AG04450 (cell line): ENCODE measurements at regions not wholly inside any gene's neighbourhood (a gene's known extent, or its start where the extent isn't known, plus 50 kb on each side); places are given as distances from the start of the nearest gene placed in this dataset.

Experiments
- CTCF ChIA-PET: fragments of 300-600, 350-600 bp; formaldehyde crosslinking; extraction: SDS; loops from one replicate; lab custom pipeline; 2022; ENCODE audit warnings: antibody characterized with exemption, inconsistent platforms; lab: Charles Lee
- POLR2A ChIA-PET: fragments of 350-600 bp; formaldehyde crosslinking; extraction: SDS; loops from one replicate; lab custom pipeline; 2021; ENCODE audit warnings: antibody characterized with exemption, inconsistent platforms; lab: Yijun Ruan, JAX
- DNase-seq: peaks from one replicate; pipeline ENCODE4 v3.0.0-alpha.2; 2011; ENCODE audit warnings: low read depth, low spot score
- H3K27ac ChIP-seq: one replicate; pipeline ENCODE4 v1.5.1; 2012; ENCODE audit warnings: low read depth, low read length, control low read depth
- H3K27me3 ChIP-seq: one replicate; pipeline ENCODE4 v1.6.0; 2012; ENCODE audit warnings: low read length; ENCODE audit not compliant: control insufficient read depth, insufficient read depth
- H3K4me3 ChIP-seq: 2 replicates; pipeline ENCODE4 v1.5.1; 2011; ENCODE audit warnings: mild to moderate bottlenecking, low read depth, low read length, control low read depth
- H3K9me3 ChIP-seq: 2 replicates; pipeline ENCODE4 v1.5.1; 2012; ENCODE audit warnings: low read length; ENCODE audit not compliant: control insufficient read depth, insufficient read depth
- CTCF ChIP-seq: IDR thresholded peaks from 2 replicates; pipeline ENCODE4 v1.5.1; 2011; ENCODE audit warnings: low read depth, low read length, control low read depth, inconsistent platforms

GRCh38 chr20:8986631-8987030 is 82.3 kb upstream of the PLCB4 start:
- Histone ChIP-seq H3K27ac (no peak overlapping the region), H3K9me3 (no peaks in the 10 kb centered on the region), H3K4me3 (no peak overlapping the region), H3K27me3 (no peaks in the 10 kb centered on the region)
- POLR2A ChIA-PET: no interaction called here
- TF ChIP-seq CTCF: no peak
- CTCF ChIA-PET: no interaction called here
- no peak for DNase-seq

GRCh38 chr20:8990770-8991169 is 78.1 kb upstream of the PLCB4 start:
- H3K27me3 ChIP-seq: no peaks in the 10 kb centered on the region
- ChIA-PET CTCF (interaction anchor here (0.8 kb wide), 1 partner anchor 48 kb away, joined by 3 read pairs; no protein-coding TSS in a partner anchor), POLR2A (no interaction called here)
- no peak overlapping the region for H3K4me3 ChIP-seq
- DNase-seq: no peak
- H3K27ac ChIP-seq: no peak overlapping the region
- TF ChIP-seq CTCF: no peak
- H3K9me3 ChIP-seq: no peaks in the 10 kb centered on the region

GRCh38 chr20:8994045-8994444 is 74.8 kb upstream of the PLCB4 start:
- DNase-seq: no peak
- TF ChIP-seq CTCF: no peak
- no peak overlapping the region for H3K4me3 ChIP-seq
- ChIA-PET CTCF (interaction anchor here (0.9 to 1.6 kb wide), 3 partner anchors 20 to 399 kb away, joined by 3 read pairs; no protein-coding TSS in a partner anchor), POLR2A (no interaction called here)
- no peaks in the 10 kb centered on the region for H3K27me3 ChIP-seq
- H3K9me3 ChIP-seq: no peaks in the 10 kb centered on the region
- no peak overlapping the region for H3K27ac ChIP-seq

- Histone ChIP-seq H3K4me3 (no peak overlapping the region), H3K27me3 (no peaks in the 10 kb centered on the region), H3K9me3 (no peaks in the 10 kb centered on the region), H3K27ac (no peak overlapping the region)
- ChIA-PET POLR2A (no interaction called here), CTCF (interaction anchor here (1.0 kb wide), 1 partner anchor 73 kb away, joined by 4 read pairs; the partner anchor contains the start of gene PLCB4)
- no peak for DNase-seq
- no peak for TF ChIP-seq CTCF
These were observed 73.1 kb upstream of the PLCB4 start for GRCh38 chr20:8995761-8996160.

GRCh38 chr20:8996817-8997512 is 71.9 kb upstream of the PLCB4 start:
- Histone ChIP-seq H3K9me3 (no peaks in the 10 kb centered on the region), H3K4me3 (no peak overlapping the region), H3K27ac (no peak overlapping the region), H3K27me3 (no peaks in the 10 kb centered on the region)
- ChIA-PET POLR2A (no interaction called here), CTCF (interaction anchor here (0.5 to 1.2 kb wide), 3 partner anchors 72 to 222 kb away, joined by 3 to 5 read pairs (median 4); partner anchors contain the start of gene PLCB4)
- DNase-seq: no peak
- TF ChIP-seq CTCF: no peak
